ENCODE measurements at regions not wholly inside any gene's neighbourhood (a gene's known extent, or its start where the extent isn't known, plus 50 kb on each side); places are given as distances from the start of the nearest gene placed in this dataset.
A peak's percentile ranks its signal among the peaks of the same experiment; 100 is the strongest.

- 0 out of 6 replicates have a peak, but pooled peaks of 1 of the 3 experiments have one; percentile 41 for TF ChIP-seq ZBTB11 (CRISPR knock-in tag; IDR thresholded peaks at IDR 0.05)
Observed at GRCh38 chr15:88987591-88987933, 74.4 kb upstream of the MFGE8 start (continued).

DNA sequence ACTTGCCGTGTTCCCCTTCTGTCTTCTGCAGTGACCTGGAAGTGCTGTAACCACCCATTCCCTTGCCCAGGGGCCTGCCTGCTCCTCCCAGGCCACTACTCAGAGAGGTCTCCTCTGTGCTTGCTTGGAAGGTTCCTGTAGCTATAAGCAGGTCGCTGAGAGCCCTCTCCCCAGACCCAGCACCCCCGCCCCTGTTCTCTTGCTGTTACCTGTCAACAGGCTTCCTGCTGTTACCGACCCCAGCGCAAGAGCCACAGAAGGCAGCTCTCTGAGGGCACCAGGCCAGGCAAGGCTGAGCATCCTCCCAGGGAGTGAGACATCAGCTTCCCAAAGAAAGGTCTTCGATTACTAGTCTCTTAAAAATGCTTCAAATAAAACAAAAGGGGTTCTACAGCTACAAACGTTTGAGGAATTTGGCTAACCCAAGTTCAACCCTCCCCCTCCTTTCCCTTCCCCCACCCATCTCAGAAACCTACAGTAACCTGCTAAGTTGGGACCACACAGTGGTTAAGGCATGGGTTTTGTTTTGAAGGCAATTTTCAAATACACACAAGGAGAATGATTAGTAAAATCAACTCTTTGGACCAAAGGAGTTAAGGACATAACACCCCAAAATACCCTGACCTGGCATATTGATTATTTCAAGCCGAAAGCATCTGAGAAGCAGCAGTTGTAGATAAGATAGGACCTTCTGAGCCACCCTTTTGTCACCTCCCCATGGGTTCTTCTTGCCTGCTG lies 74.9 kb upstream of the MFGE8 start:
- Histone ChIP-seq H3K27me3 (ENCODE audit: control insufficient read depth in 2 of 2, insufficient read depth in 2 of 2, low read length in 2 of 2) (no peaks in the 10 kb centered on the region), H3K4me2 (ENCODE audit: insufficient read depth, low read length) (peak overlapping the region; percentile 65), H4K20me1 (replicated peaks; ENCODE audit: control insufficient read depth, insufficient read depth, low read length) (no peaks in the 10 kb centered on the region), H3K36me3 (ENCODE audit: control insufficient read depth, insufficient read depth, low read length) (no peaks in the 10 kb centered on the region), H3K9ac (ENCODE audit: insufficient read depth in 1 of 2, low read depth in 2 of 2, low read length in 2 of 2) (peak overlapping the region; percentile 55 to 80; a peak in 3 of 4 replicates), H3K4me3 (no peak overlapping the region), H3K27ac (ENCODE audit: extremely low read depth, low read depth, low read length) (peak overlapping the region; percentile 91), H3K79me2 (ENCODE audit: control insufficient read depth, insufficient read depth, low read length) (no peaks in the 10 kb centered on the region), H3K9me3 (replicated peaks; ENCODE audit: control insufficient read depth, insufficient read depth, low read depth, low read length) (no peaks in the 10 kb centered on the region), H3K4me1 (replicated peaks in 1 of 2; ENCODE audit: control insufficient read depth in 2 of 2, insufficient read depth in 2 of 2, low read length in 2 of 2) (peaks cover 28 to 57% of the 10 kb centered on the region in 2 experiments), H2AFZ (ENCODE audit: low read depth, low read length) (peak overlapping the region; percentile 89), H3K9me1 (ENCODE audit: control insufficient read depth, insufficient read depth, low read length) (no peaks in the 10 kb centered on the region)
- intact Hi-C loops (cut with micrococcal nuclease), result loop anchor here (5.0 kb wide), 2 partner anchors 51 to 76 kb away; partner anchors contain the start of gene MFGE8
- in situ Hi-C loops (cut with MboI), result no loop called here
- ATAC-seq (peak; percentile 16), FAIRE-seq (peak; percentile 78), DNase-seq (ENCODE audit: extremely low read depth in 1 of 4, low spot score in 3 of 4) (peak; percentile 32 to 70 (median 44))
- CTCF ChIA-PET (ENCODE audit: low intra/inter-chr PET ratio), result interaction anchor here (0.6 kb wide), 1 partner anchor 75 kb away, joined by 4 read pairs; the partner anchor contains the start of gene MFGE8
- 14% methylated on average over 8 of the region's 8 CpGs for WGBS (ENCODE audit: insufficient coverage, low coverage, missing lambda C conversion rate)
- POLR2A ChIA-PET, result interaction anchor here (0.7 to 1.2 kb wide), 2 partner anchors 12 to 121 kb away, joined by 3 read pairs; no protein-coding TSS in a partner anchor
- BruUV-seq (replicated peaks), result no TSS peak
- TF ChIP-seq ZNF79 (CRISPR knock-in tag; IDR thresholded peaks at IDR 0.05; ENCODE audit: low read depth) (no peak), HDAC3 (IDR thresholded peaks at IDR 0.05; ENCODE audit: borderline replicate concordance, partially characterized antibody) (peak; percentile 36), ATF7 (IDR thresholded peaks at IDR 0.05) (no peak), KDM1A (IDR thresholded peaks at IDR 0.05) (peak; percentile 11 to 63; a peak in 1 of 4 replicates), TAL1 (IDR thresholded peaks at IDR 0.05) (peak; percentile 46; the same call in 1 of the 2 replicates), PML (IDR thresholded peaks at IDR 0.05; ENCODE audit: low read length) (no peak), SMC3 (conservative IDR thresholded peaks at IDR 0.05; ENCODE audit: insufficient read depth, low read depth, low read length) (no peak), CUX1 (CRISPR knock-in tag; IDR thresholded peaks at IDR 0.05) (peak; percentile 67; the same call in 1 of the 2 replicates), CBFB (CRISPR knock-in tag; IDR thresholded peaks at IDR 0.05) (no peak), SNAPC5 (CRISPR knock-in tag; IDR thresholded peaks at IDR 0.05) (no peak)

Measured in K562 (cell line).